Renal cortical epithelial cell (primary cell): ENCODE measurements at regions not wholly inside any gene's neighbourhood (a gene's known extent, or its start where the extent isn't known, plus 50 kb on each side); places are given as distances from the start of the nearest gene placed in this dataset.
A peak's percentile ranks its signal among the peaks of the same experiment; 100 is the strongest.

Source experiments
- DNase-seq: peaks from one replicate; pipeline ENCODE4 v3.0.0-alpha.2; 2011; ENCODE audit warnings: low read depth

GRCh38 chr2:45068571-45069140, 59.4 kb upstream of the SIX2 start:
- DNase-seq = no peak

GRCh38 chr2:45067859-45068570, 58.8 kb upstream of the SIX2 start:
- peak; percentile 14 for DNase-seq
